ENCODE measurements at regions not wholly inside any gene's neighbourhood (a gene's known extent, or its start where the extent isn't known, plus 50 kb on each side); places are given as distances from the start of the nearest gene placed in this dataset.

- DNase-seq (ENCODE audit: low spot score), result no peak
Measured at GRCh38 chr2:83654091-83654611, 804.9 kb downstream of the SUCLG1 start.

- DNase-seq (ENCODE audit: low spot score), result no peak
Measured at GRCh38 chr2:83650898-83651297, 808.2 kb downstream of the SUCLG1 start.

GRCh38 chr2:83650161-83650560 lies 808.9 kb downstream of the SUCLG1 start:
- DNase-seq (ENCODE audit: low spot score), result no peak

GRCh38 chr2:83640506-83640905 lies 818.6 kb downstream of the SUCLG1 start:
- no peak for DNase-seq (ENCODE audit: low spot score)

GRCh38 chr2:83633423-83633822 lies 825.7 kb downstream of the SUCLG1 start:
- DNase-seq (ENCODE audit: low spot score), result no peak

- no peak for DNase-seq (ENCODE audit: low spot score)
Measured at GRCh38 chr2:83630351-83630750, 828.7 kb downstream of the SUCLG1 start.

- DNase-seq (ENCODE audit: low spot score), result no peak
Measured at GRCh38 chr2:83615511-83615910, 843.6 kb downstream of the SUCLG1 start.

GRCh38 chr2:83613178-83613577 lies 845.9 kb downstream of the SUCLG1 start:
- no peak for DNase-seq (ENCODE audit: low spot score)

- no peak for DNase-seq (ENCODE audit: low spot score)
Measured at GRCh38 chr2:83602753-83603152, 856.3 kb downstream of the SUCLG1 start.

- no peak for DNase-seq (ENCODE audit: low spot score)
Measured at GRCh38 chr2:83596592-83597282, 862.3 kb downstream of the SUCLG1 start.

GRCh38 chr2:83595926-83596325 lies 863.2 kb downstream of the SUCLG1 start:
- no peak for DNase-seq (ENCODE audit: low spot score)

- no peak for DNase-seq (ENCODE audit: low spot score)
Measured at GRCh38 chr2:83595121-83595690, 863.9 kb downstream of the SUCLG1 start.

- no peak for DNase-seq (ENCODE audit: low spot score)
Measured at GRCh38 chr2:83594241-83595120, 864.6 kb downstream of the SUCLG1 start.

GRCh38 chr2:83587309-83587708 lies 871.8 kb downstream of the SUCLG1 start:
- DNase-seq (ENCODE audit: low spot score), result no peak

- DNase-seq (ENCODE audit: low spot score), result no peak
Measured at GRCh38 chr2:83585250-83585649, 873.8 kb downstream of the SUCLG1 start.

GRCh38 chr2:83584672-83585071 lies 874.4 kb downstream of the SUCLG1 start:
- no peak for DNase-seq (ENCODE audit: low spot score)

- DNase-seq (ENCODE audit: low spot score), result no peak
Measured at GRCh38 chr2:83582589-83582988, 876.5 kb downstream of the SUCLG1 start.

- no peak for DNase-seq (ENCODE audit: low spot score)
Measured at GRCh38 chr2:83579507-83579906, 879.6 kb downstream of the SUCLG1 start.

GRCh38 chr2:83578405-83578804 lies 880.7 kb downstream of the SUCLG1 start:
- DNase-seq (ENCODE audit: low spot score), result no peak

- DNase-seq (ENCODE audit: low spot score), result no peak
Measured at GRCh38 chr2:83574614-83575013, 884.5 kb downstream of the SUCLG1 start.

GRCh38 chr2:83573060-83573459 lies 886.0 kb downstream of the SUCLG1 start:
- no peak for DNase-seq (ENCODE audit: low spot score)

GRCh38 chr2:83572400-83572799 lies 886.7 kb downstream of the SUCLG1 start:
- no peak for DNase-seq (ENCODE audit: low spot score)

- no peak for DNase-seq (ENCODE audit: low spot score)
Measured at GRCh38 chr2:83567551-83567950, 891.5 kb downstream of the SUCLG1 start.

Data from ureter (tissue), 1 donor.